ENCODE measurements at regions not wholly inside any gene's neighbourhood (a gene's known extent, or its start where the extent isn't known, plus 50 kb on each side); places are given as distances from the start of the nearest gene placed in this dataset.

- peak in 2 of 6 experiments; percentile 11 to 31 for TF ChIP-seq CTCF (IDR thresholded peaks at IDR 0.05)
- TF ChIP-seq POLR2A (IDR thresholded peaks at IDR 0.05), result no peak
- Histone ChIP-seq H3K4me1 (no peaks in the 10 kb centered on the region), H3K27me3 (no peaks in the 10 kb centered on the region), H3K36me3 (no peaks in the 10 kb centered on the region), H3K4me3 (no peak overlapping the region), H3K9me3 (no peaks in the 10 kb centered on the region), H3K27ac (no peak overlapping the region)
- intact Hi-C loops (cut with DNase I), result no loop called here
- no peak for DNase-seq
- WGBS, 2 donors, result 46 to 50% methylated on average over 7 to 8 of the region's 8 CpGs
These were observed 369.7 kb downstream of the RAD51AP2 start for GRCh38 chr2:17148407-17149145.

- H3K36me3 ChIP-seq, result no peaks in the 10 kb centered on the region
- TF ChIP-seq CTCF (IDR thresholded peaks at IDR 0.05) (no peak), POLR2A (IDR thresholded peaks at IDR 0.05) (no peak)
- no peak for DNase-seq
- no peaks in the 10 kb centered on the region for H3K9me3 ChIP-seq
- WGBS, 2 donors, result 73 to 81% methylated on average over 1 of the region's 1 CpG
- no peaks in the 10 kb centered on the region for H3K27me3 ChIP-seq
- H3K4me3 ChIP-seq, result no peak overlapping the region
- no peak overlapping the region for H3K27ac ChIP-seq
- no peaks in the 10 kb centered on the region for H3K4me1 ChIP-seq
- intact Hi-C loops (cut with DNase I), result no loop called here
These were observed 371.9 kb downstream of the RAD51AP2 start for GRCh38 chr2:17146358-17146757.

GRCh38 chr2:17136877-17137276, 381.4 kb downstream of the RAD51AP2 start:
- no peak for DNase-seq

GRCh38 chr2:17136231-17136630, 382.0 kb downstream of the RAD51AP2 start:
- WGBS, 2 donors, result 79 to 81% methylated on average over 2 of the region's 3 CpGs
- intact Hi-C loops (cut with DNase I), result no loop called here
- Histone ChIP-seq H3K27ac (no peak overlapping the region), H3K36me3 (no peaks in the 10 kb centered on the region), H3K27me3 (no peaks in the 10 kb centered on the region), H3K4me3 (no peak overlapping the region), H3K9me3 (no peaks in the 10 kb centered on the region), H3K4me1 (no peaks in the 10 kb centered on the region)
- DNase-seq, result no peak
- TF ChIP-seq POLR2A (IDR thresholded peaks at IDR 0.05) (no peak), CTCF (IDR thresholded peaks at IDR 0.05) (no peak)

More at GRCh38 chr2:17136877-17137276, 381.4 kb downstream of the RAD51AP2 start:
- H3K36me3 ChIP-seq, result no peaks in the 10 kb centered on the region
- H3K4me3 ChIP-seq, result no peak overlapping the region
- no peaks in the 10 kb centered on the region for H3K27me3 ChIP-seq
- intact Hi-C loops (cut with DNase I), result no loop called here
- WGBS, 2 donors, result 63 to 78% methylated on average over 2 of the region's 2 CpGs
- no peak overlapping the region for H3K27ac ChIP-seq
- no peaks in the 10 kb centered on the region for H3K4me1 ChIP-seq
- H3K9me3 ChIP-seq, result no peaks in the 10 kb centered on the region
- no peak for TF ChIP-seq CTCF (IDR thresholded peaks at IDR 0.05)
- TF ChIP-seq POLR2A (IDR thresholded peaks at IDR 0.05), result no peak

GRCh38 chr2:17135619-17136018, 382.6 kb downstream of the RAD51AP2 start:
- H3K27me3 ChIP-seq, result no peaks in the 10 kb centered on the region
- DNase-seq, result no peak
- no peaks in the 10 kb centered on the region for H3K9me3 ChIP-seq
- H3K27ac ChIP-seq, result no peak overlapping the region
- H3K4me3 ChIP-seq, result no peak overlapping the region
- no peak for TF ChIP-seq CTCF (IDR thresholded peaks at IDR 0.05)
- TF ChIP-seq POLR2A (IDR thresholded peaks at IDR 0.05), result no peak
- intact Hi-C loops (cut with DNase I), result no loop called here
- no peaks in the 10 kb centered on the region for H3K4me1 ChIP-seq
- H3K36me3 ChIP-seq, result no peaks in the 10 kb centered on the region
- 94 to 100% methylated on average over 1 of the region's 1 CpG for WGBS, 2 donors

Data from esophagus squamous epithelium (tissue), 5 donors.